Stimulated activated CD8-positive, alpha-beta memory T cell treated with anti-CD3 and anti-CD28 coated beads, Interleukin-15, amount 100 ng/mL, for 1 hour (primary cell): ENCODE measurements at regions not wholly inside any gene's neighbourhood (a gene's known extent, or its start where the extent isn't known, plus 50 kb on each side); places are given as distances from the start of the nearest gene placed in this dataset.

Experiments used
- DNase-seq: peaks from one replicate; pipeline ENCODE4 v3.0.0-alpha.2; 2020; ENCODE audit warnings: low read depth

DNA sequence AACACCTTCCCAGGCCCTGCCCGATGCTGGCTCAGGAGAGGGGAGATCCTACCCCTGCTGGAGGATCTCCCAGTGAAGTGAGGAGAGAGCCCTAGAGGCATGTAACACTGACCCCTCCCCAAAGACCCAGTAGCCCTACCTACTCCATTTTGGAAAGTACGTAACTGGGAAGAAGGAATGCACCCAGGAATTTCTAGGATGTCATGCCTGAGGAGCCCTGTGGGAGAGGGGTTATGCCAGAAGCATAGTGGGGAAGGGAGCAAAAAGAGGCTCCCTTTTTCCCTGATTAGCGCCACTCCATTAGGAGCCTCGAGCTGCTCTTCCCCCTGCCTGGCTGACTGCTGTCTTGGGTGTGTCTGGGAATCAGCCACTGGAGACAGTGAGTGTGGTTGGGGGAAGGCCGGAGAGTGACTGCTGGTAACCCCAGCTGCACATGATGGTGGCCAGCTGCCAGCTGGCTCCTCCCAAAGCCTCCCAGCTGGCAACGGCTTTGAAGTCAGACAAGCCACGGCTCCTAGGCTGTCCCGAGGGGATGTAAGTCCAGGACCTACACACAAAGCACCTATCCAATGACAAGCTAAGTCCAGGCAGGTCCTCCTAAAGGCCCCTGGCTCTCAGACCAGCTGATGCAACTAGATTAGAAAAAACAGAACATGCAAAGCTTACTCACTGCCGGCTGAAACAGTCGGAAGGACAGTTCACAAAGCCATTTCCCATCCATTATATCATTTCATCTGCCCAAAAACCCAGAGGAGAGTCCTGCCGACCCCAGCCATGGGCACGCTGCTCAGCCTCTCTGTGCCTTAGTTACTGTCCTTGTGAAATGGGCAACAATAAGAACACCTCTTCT, 136.5 kb upstream of the ABCA1 start:
- no peak for DNase-seq

DNA sequence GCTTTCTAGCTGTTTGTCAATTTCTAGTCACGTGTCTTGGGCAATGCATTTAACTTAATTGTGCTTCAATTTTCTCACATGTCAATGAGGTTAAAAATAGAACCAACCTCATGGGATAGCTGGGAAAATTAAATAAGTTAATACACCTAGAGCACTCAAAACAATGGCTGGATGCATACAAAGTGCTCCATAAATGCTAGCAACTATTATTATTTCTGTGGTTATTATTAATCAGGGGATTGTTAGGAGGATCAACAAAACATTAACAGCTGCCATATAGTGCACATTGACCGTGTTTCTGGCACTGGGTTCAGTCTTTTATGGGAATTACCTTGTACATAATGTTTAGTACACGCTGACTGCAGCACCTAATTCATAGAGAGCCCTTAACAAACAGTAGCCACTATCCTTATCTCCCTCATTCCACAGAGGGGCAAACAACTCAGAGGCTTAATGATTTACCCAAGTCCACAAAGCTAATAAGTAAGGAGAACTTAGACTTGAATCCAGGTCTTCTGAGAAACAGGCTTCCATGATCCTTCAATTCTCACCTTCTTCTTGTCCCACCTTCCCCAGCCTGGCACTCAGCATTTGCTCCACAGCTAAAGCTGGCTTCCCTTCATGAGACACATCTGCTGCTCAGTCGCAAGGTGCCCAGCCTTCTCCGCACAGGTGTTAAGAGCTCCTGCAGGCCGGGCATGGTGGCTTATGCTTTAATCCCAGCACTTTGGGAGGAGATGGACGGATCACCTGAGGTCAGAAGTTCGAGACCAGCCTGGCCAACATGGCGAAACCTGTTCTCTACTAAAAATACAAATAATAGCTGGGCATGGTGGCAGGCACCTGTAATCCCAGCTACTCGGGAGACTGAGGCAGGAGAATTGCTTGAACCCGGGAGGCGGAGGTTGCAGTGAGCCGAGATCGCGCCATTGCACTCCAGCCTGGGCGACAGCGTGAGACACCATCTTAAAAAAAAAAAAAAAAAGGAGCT, 137.4 kb upstream of the ABCA1 start:
- DNase-seq = no peak

DNA sequence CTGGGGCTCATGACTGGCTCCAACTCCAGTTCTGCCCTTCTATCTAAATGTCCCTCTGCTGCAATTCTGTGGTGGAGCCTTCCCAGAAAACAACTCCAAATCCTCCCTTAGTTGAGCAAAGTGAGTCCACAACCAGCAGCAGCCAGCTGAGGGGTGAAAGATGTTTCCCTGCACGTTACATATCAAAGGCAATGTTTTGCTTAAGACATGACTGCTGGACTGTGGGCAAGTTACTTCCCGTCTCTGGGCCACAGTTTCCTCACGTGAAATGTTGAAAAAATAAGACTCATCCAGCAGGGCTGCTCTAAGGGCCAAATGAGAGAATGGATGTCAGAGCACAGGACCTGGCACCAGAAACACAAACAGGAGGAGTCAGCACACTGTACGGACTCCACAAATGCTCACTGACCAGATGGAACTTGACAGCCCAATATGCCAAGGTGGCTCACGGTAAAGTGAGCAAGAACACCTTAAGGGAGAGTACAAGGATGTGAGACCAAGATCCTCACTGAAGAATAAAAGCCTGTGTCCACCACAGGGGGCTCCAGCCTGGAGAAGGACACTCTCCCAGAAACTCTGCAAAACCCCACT, 138.4 kb upstream of the ABCA1 start:
- DNase-seq = no peak

DNA sequence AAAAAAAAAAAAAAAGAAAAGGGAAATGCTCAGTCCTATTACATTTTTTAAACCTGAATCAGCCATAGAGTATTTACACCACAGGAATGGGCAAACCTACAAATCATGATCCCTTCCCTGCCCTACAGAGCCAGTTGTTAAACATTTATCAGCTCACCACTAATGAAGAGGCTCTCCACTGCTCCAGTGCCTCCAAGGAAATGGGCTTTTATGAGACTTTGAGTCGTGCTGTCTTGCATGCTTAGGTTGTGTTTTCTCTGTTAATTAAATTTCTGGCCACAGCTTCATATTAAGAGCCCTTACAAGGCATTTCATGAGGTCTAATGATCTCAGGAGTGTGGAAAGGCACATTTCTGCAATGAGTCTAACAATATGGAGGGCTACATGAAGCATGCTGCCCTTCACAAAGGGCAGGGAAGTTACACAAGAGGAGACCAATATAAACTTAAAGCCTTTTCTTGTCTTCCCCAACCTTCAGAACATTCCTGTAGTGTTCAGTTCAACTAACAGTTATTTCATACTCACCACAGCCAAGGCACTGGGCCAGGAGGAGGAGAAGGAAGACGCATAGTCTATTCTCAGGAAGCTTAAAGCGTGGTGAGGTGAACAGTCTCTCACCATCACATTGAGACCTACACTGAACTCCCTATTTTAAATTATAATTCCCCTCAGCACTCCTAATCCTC, 140.1 kb upstream of the ABCA1 start:
- no peak for DNase-seq

DNA sequence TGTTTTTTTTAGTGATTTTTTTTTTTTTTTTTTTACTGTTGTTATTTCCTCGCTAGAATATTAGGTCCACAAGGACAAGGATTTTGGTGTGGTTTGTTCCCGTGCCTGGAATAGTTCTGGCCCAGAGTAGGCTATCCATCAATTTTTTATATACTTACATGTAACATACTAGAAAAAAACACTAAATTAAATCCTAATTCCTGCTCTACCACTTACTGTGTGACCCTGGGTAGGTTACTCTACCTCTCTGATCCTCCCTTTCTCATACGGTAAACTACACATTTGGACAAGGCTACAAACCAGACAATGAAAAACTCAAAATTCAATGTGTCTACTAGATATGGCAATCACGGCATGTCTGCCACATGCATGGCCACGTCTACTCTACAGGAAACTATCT, 141.3 kb upstream of the ABCA1 start:
- DNase-seq = no peak

DNA sequence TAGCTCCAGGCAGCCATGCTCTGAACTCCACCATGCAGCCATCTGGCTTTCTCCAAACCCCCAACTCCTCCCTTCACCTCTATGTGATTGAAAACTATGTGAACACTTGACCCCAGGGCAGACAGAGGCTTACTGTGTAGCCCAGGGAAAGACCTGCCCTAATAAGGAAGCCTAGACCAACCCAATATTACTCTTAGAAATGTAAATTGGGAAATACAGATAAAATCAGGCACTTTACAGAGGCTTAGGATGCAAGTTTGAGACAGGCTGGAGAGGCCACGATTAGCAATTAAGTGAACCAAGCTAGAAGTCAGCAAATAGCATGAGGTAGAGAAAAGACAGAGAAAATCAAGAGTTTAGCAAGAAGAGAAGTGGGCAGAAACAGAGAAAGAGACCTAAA, 141.7 kb upstream of the ABCA1 start:
- DNase-seq = no peak

DNA sequence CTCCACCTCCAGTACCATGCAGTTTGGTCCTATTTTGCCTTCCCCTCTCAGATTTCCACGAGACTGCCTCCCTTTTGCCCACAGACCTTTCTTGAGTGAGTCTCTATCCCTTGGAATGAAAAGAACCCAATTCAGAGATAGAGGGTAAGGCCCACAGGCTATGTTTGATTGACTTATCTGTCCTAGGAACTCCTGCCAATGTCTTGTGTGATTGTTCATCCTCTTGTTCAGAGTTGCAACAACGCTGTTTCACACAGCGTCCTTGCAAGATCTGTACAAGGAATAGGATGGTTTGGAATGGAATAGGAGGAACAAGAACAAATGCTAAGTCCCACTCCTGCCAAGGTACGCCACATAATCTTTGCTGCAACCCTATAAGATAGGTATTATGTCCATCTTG, 142.2 kb upstream of the ABCA1 start:
- DNase-seq = no peak

DNA sequence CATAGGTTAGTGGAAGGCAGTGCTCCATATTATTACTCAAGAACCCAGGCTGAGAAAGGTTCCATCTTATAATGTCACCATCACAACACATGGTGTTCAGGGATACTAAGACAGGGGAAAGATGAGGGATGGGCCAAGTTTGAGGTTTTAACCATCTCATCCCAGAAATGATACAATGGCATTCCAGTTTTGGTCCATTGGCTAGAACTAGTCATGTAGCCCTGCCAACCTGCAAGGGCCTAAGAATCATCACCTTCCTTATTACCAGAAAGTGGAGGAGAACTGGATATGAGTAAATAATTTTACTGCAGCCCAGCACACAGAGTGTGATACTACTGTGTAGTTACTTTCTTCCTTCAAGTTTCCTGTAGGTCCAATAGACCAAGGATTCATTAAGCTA, 144.5 kb upstream of the ABCA1 start:
- no peak for DNase-seq

DNA sequence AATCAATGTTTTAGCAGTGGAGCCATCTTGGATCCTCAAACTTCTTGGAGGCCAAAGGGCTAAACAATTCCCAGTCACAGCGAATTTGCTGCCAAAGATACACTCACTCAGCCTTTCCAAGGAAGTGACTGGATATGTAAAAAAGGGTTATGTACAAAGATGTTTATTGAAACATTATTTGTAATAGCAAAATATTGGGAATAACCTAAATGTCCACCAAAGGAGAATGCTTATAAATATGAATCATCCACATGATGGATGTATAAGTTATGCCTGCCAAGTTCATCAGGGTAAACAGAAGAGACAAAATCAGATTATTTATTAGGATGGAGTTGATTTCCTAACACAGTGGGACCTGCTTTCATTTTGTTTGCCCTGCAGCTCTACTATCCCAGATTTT, 145.2 kb upstream of the ABCA1 start:
- no peak for DNase-seq

DNA sequence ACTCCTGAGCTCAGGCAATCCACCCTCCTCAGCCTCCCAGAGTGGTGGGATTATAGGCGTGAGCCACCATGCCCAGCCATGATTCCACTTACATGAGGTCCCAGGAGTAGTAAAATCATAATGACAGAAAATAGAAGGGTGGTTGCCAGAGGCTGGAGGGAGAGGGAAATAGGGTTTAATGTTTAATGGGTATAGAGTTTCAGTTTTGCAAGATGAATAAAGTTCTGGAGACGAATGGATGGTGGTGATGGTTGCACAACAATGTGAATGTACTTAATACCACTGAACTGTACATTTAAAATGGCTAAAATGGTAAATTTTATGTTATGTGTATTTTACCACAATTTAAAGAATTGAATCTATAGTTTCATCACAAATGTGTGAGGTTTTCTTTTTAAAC, 146.5 kb upstream of the ABCA1 start:
- DNase-seq = no peak

DNA sequence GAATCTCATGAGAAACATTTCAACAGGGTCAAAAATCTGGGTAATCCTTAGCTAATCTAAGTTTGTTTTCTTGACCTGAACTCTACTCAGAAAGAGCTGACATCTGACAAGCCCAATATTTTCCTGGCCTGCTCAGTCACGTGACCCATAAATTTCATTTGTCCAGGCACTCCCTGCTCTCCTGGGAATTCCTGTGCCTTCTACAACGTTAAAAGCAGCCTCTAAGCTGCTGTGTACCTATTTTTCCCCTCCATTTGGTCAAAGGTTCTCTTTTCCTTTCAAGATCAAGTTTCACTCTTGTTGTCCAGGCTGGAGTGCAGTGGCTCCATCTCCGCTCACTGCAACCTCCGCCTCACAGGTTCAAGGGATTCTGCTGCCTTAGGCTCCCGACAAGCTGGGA, 148.8 kb upstream of the ABCA1 start:
- no peak for DNase-seq

DNA sequence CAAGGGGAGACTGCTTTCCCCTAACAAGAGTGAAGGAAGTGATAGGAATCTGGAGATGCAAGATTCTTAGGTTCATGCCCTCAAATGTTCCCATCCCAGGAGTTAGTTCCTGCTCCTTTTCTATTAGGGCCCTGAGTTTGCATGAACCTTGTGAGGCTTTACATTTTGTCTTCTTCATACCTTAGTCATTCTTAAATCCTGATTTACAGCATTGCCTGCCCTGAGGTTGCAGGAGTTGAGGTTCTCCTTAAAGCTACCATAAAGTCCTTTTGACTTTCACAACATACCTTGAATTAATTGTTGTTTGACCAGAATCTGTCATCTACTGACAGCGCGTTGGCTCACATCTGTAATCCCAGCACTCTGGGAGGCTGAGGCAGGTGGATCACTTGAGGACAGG, 151.5 kb upstream of the ABCA1 start:
- no peak for DNase-seq

DNA sequence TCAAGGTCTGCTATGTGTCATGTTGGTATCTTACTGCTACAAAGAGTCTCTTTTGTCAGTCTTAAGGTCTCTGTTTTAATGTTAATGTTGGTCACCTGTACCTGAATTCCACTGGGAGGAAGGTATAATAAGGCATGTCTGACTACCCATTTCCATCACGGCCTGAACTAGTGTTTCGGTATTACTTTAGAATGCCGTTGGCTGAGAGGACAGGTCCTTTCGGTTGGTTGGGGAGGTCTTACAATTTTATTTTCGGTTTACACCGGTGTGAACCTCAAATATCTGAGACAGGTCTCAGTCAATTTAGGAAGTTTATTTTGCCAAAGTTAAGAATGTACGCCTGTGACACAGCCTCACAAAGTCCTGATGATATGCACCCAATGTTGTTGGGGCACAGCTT, 154.9 kb upstream of the ABCA1 start:
- no peak for DNase-seq

DNA sequence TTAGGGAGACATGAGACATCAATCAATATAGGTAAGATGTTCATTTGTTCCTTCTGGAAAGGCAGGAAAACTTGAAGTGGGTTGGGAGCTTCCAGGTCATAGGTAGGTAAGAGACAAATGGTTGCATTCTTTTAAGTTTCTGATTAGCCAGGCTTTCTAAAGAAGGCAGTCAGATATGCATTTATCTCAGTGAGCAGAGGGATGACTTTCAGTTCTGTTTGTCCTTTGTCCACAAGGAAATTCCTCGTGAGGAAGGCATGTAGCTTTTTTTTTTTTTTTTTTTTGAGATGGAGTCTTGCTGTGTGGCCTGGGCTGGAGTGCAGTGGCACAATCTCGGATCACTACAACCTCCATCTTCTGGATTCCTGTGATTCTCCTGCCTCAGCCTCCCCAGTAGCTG, 155.3 kb upstream of the ABCA1 start:
- no peak for DNase-seq

DNA sequence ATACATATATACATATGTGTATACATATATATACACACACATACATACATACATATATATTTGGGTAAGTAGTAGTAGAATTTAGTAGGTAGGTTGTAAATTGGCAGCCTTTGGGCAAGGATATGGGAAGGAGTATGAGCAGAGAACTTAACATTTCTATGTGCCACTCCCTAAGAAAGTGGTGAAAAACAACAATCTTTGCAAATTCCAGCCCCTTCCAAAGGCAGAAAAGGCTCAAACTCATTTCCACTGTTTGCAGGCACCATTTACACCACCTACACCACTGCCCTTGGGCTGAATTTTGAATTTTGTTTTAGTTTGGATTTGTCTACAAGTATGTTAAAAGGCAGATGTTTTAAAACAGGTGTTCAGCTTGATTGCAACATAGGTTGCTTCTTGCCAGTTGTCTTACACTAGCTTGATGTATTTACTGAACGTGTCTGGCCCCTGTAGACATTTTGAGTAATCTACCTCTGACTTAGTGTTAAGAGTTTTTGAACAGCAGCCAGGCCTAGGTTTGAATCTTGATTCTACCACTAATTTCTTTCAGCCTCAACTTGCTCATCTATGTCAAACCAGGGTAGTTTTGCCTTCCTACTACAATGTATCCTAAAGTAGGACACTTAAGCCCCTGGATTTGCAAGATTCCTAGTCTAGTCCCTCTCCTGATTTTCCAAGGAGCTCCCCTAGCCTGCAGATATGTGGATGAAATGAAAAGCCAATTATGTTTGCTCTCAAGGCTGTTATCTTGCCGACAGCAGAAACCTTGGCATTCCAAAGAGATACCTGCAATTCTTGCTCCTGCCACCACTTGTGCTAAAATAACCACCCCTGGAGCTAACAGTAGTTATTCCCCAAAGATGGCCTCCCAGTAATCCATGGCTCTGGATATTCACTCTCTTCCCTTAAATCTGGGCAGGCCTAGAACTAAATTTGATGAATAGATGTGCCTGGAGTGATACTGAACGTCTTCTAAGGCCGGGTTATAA, 156.2 kb upstream of the SLC44A1 start:
- DNase-seq = no peak

DNA sequence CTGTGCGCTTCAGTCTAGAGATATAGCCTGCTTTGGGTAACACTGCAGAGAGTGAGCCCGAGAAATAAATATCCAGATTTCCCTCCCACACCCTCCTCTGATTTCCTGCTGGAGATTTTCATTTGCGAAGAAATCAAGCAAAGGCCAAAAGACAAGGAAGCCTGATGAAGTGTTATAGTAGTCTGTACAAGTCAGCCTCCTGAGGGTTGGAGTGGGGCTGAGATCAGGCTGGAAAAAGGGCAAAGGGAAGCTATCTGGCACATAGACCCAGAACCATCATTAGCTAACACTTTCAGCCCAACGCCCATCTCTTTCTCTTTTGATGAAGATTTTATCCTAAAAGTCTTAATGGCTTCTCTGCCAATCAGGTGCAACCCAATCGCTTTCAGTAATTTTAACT, 154.6 kb upstream of the SLC44A1 start:
- no peak for DNase-seq

DNA sequence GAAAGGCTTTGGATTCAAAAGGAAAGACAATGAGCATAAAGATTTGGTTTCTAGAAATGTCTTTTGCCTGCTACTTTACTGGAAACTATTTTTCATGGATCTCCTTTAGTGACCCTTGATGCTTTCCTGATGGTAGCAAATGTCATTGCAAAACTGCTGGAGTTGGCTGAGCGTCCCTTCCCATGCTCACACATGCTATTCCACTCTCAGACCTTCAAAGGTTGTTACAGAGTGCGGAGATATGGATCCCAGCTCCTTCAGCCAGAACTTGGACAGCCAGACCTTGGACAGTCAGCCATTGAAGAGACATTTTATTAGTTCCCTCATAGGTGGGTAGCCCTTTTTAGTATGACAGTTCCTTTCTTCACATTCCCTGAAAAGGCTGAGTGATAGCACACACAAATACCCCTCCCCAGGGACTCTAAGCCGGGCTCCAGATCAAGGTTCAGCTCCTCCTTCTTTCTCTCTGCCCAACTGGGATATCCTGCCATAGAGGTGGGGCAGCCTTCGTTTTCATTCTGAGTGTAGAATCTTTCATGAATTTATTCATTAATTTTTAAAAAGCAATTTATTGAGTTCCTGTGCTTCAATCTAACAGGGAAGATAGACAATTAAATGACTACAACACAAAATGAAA, 153.3 kb upstream of the SLC44A1 start:
- no peak for DNase-seq

DNA sequence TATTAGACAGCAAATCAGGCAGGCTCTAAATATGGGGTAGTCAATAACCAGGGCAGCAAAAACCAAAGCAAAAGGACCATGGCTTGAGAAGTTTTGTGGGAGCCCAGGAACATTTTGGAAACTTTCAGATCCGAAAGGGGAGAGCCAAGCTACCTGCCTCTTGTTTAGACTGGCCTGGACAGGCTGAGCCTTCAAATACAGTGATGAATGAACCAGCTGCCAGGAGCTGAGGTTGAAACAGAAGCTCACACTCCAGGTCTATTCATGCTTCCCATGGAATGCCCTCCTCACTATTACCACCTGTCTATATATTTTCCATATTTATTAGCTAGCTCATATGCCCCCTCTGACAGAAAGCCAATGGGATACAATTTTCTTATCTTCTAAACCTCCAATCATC, 150.8 kb upstream of the SLC44A1 start:
- no peak for DNase-seq

DNA sequence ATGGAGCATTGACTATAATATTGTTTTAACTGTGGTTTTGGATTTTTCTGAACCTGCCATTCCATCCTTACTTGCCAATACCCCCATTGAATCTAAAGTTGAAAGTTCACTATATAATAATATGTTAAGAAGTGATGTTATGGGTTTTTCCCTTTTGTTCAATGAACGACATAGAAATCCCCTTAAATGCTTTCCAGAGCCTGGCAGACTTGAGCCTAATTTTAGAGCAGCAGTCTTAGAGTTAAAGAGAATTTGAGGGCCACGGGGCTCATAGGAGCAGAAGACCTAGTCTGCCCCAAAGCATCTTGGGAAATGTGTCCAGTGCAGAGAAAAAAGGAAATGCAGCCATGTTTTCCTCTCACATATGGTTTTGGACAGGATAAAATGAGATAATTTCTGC, 146.1 kb upstream of the SLC44A1 start:
- no peak for DNase-seq

DNA sequence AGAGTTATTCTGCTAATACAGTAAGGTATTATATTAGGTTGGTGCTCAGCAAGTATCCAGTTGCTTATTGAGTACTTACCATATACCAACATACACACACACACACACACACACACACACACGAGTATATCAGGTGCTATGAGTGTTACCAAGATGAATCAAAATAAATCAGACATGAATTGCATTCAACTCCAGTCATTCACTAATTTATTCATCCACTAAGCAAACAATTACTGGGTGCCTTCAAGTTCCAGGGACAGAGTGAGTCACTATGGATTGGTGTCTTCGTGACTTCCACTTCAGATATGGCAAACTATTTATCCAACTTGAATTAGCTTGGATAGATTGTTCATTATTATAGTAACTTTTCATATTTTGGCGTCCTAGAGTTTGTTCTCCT, 140.7 kb upstream of the SLC44A1 start:
- DNase-seq = no peak
